HG02798 (cell line): ENCODE measurements at regions not wholly inside any gene's neighbourhood (a gene's known extent, or its start where the extent isn't known, plus 50 kb on each side); places are given as distances from the start of the nearest gene placed in this dataset.

ENCODE experiments used
- ATAC-seq: cut with Tn5 transposase; IDR thresholded peaks from one replicate; pipeline ENCODE4 v1.9.1; 2021; ENCODE audit warnings: mild to moderate bottlenecking; ENCODE audit not compliant: unreplicated experiment, poor library complexity

- ATAC-seq = no peak
Measured at GRCh38 chr18:40079786-40080185, 1875.2 kb upstream of the PIK3C3 start.

GRCh38 chr18:40075616-40076015, 1879.4 kb upstream of the PIK3C3 start:
- no peak for ATAC-seq

- ATAC-seq = no peak
Measured at GRCh38 chr18:40072761-40073160, 1882.3 kb upstream of the PIK3C3 start.

- no peak for ATAC-seq
Measured at GRCh38 chr18:40066368-40066767, 1888.7 kb upstream of the PIK3C3 start.

- no peak for ATAC-seq
Measured at GRCh38 chr18:40063488-40063887, 1891.5 kb upstream of the PIK3C3 start.

- no peak for ATAC-seq
Measured at GRCh38 chr18:40061086-40061485, 1893.9 kb upstream of the PIK3C3 start.

GRCh38 chr18:40060562-40060961, 1894.5 kb upstream of the PIK3C3 start:
- no peak for ATAC-seq

GRCh38 chr18:40058811-40059570, 1896.0 kb upstream of the PIK3C3 start:
- no peak for ATAC-seq

- no peak for ATAC-seq
Measured at GRCh38 chr18:40056079-40056692, 1898.8 kb upstream of the PIK3C3 start.

- no peak for ATAC-seq
Measured at GRCh38 chr18:40055262-40055661, 1899.8 kb upstream of the PIK3C3 start.

- ATAC-seq = no peak
Measured at GRCh38 chr18:40049716-40050115, 1905.3 kb upstream of the PIK3C3 start.

- ATAC-seq = no peak
Measured at GRCh38 chr18:40048886-40049650, 1906.0 kb upstream of the PIK3C3 start.

- ATAC-seq = no peak
Measured at GRCh38 chr18:40048253-40048652, 1906.8 kb upstream of the PIK3C3 start.

- no peak for ATAC-seq
Measured at GRCh38 chr18:40046596-40046995, 1908.4 kb upstream of the PIK3C3 start.

- no peak for ATAC-seq
Measured at GRCh38 chr18:40041951-40042350, 1913.1 kb upstream of the PIK3C3 start.

- ATAC-seq = no peak
Measured at GRCh38 chr18:40040574-40040973, 1914.5 kb upstream of the PIK3C3 start.

- ATAC-seq = no peak
Measured at GRCh38 chr18:40037356-40037755, 1917.7 kb upstream of the PIK3C3 start.

- no peak for ATAC-seq
Measured at GRCh38 chr18:40036861-40037260, 1918.2 kb upstream of the PIK3C3 start.

- ATAC-seq = no peak
Measured at GRCh38 chr18:40035966-40036365, 1919.1 kb upstream of the PIK3C3 start.

GRCh38 chr18:40032076-40032475, 1923.0 kb upstream of the PIK3C3 start:
- ATAC-seq = no peak

- no peak for ATAC-seq
Measured at GRCh38 chr18:40031435-40031834, 1923.6 kb upstream of the PIK3C3 start.
